ENCODE measurements at regions not wholly inside any gene's neighbourhood (a gene's known extent, or its start where the extent isn't known, plus 50 kb on each side); places are given as distances from the start of the nearest gene placed in this dataset.
A peak's percentile ranks its signal among the peaks of the same experiment; 100 is the strongest.
"Not testable (repeated sequence)": the region's sequence is repeated elsewhere in the genome, so short reads cannot be mapped to it uniquely, and the experiment has no call there.

DNA sequence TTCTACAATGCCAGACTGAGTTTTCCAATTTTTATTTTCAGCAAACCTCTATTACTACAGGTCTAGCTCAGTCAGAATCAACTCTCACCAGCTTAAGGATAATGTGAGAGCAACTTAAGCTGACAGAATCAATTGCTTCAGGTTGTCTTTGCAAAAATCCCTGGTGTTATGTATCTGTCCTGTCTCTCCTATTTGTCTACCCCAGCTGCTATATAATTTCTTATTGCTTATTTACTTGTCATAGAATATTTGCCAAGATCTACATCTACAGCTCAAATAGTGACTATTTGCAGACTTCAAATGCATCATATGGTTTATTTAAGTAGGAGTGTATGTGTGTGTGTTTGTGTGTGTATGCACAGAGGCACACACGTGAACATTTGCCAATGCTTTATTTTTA is 54.1 kb downstream of the FOXG1 start:
- no peak for DNase-seq (ENCODE audit: low read depth in 2 of 2)

GRCh38 chr14:28821993-28822392 is 55.4 kb downstream of the FOXG1 start:
- no peak for DNase-seq (ENCODE audit: low read depth in 2 of 2)

DNA sequence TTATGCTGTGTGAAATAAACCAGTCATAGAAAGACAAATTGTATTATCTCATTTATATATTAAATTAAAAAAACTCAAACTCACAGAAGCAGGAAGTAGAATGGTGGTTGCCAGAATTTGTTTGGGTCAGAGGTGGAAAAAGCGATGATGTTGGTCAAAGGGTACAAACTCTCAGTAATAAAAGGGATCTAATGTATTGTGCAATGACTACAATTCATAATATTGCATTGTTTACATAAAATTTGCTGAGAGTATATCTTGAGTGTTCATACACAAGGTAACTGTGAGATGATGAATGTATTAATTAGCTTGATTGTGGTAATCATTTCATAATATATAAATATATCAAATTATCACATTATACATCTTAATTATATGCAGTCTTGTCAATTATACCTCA is 56.7 kb downstream of the FOXG1 start:
- no peak for DNase-seq (ENCODE audit: low read depth in 2 of 2)

GRCh38 chr14:28830115-28830534 is 63.5 kb downstream of the FOXG1 start:
- DNase-seq (ENCODE audit: low read depth in 2 of 2), result no peak

DNA sequence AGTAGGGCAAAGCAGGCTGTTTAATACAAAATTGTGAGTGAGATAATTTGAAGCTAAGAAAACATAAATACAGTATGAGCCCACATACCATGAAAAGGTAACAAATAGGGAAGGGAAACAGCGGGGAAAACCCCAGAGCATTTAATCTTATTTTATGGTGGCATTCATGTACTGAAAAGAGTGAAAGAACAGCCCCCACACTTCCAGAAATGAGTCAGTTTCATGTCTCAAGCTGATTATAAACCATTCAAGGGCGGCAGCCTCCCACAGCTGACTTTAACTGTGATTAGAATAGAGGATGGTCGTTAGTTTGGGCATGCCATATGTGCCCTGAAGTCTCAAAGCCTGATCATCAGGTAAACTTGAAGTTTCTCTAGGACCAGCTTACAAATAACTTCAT is 64.5 kb downstream of the FOXG1 start:
- DNase-seq (ENCODE audit: low read depth in 2 of 2), result no peak

DNA sequence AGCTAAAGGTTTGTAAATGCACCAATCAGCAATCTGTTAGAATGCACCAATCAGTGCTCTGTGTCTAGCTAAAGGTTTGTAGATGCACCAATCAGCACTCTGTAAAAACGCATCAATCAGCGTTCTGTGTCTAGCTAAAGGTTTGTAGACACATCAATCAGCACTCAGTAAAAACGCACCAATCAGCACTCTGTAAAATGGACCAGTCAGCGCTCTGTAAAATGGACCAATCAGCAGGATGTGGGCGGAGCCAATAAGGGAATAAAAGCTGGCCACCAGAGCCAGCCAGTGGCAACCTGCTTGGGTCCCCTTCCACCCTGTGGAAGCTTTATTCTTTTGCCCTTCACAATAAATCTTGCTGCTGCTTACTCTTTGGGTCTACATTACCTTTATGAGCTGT is 76.0 kb downstream of the FOXG1 start:
- DNase-seq (ENCODE audit: low read depth in 2 of 2), result not testable (repeated sequence)

- DNase-seq (ENCODE audit: low read depth in 2 of 2), result no peak
Measured at GRCh38 chr14:28867571-28867970, 101.0 kb downstream of the FOXG1 start.

GRCh38 chr14:28870033-28870564 is 103.5 kb downstream of the FOXG1 start:
- DNase-seq (ENCODE audit: low read depth in 2 of 2), result no peak

DNA sequence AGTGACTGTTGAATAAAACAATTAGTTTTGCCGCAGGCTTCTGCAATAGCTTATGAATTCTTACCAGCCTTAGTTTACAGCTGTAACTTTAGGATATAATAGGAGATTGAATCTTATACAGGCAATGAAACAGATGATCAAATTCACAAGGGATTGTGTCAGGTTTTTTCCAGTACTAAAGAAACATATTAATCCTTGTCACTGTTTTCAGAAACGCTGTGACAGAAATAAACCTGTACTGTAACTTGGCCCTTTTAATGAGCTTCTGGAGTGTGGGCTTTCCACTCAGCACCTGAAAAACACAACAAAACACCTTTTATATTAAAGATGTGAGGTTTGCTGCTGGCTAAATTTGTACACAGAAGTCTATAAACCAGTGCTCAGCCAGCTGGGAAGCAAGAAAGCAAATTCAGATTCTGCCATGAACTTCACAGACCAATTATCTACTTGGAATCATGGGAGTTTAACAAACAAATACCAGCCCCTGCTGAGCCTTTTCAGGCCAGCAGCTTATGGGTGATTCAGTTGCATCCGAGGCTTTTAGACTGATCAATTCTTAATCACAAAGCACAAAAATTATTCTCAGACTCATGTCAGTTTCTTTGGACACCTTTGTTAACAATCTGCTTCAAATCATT is 109.5 kb downstream of the FOXG1 start:
- DNase-seq (ENCODE audit: low read depth in 2 of 2), result no peak

DNA sequence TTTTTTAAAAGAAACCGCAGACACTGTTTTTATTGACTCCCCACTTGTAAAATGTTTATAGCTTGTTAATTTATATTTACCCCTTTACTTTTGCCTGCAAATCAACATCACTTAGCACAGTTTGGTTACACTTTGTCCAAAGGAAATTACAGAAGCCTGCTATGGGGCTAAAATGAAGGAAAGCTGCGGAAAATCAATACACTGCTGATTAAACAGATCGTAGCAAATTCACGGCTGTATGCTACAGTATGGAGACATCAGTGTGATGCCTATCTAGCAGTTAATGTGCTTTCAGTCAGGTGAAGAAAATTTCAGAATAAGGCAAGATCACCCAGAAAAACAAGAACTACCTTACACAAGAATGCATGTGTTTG is 110.0 kb downstream of the FOXG1 start:
- DNase-seq (ENCODE audit: low read depth in 2 of 2), result no peak

DNA sequence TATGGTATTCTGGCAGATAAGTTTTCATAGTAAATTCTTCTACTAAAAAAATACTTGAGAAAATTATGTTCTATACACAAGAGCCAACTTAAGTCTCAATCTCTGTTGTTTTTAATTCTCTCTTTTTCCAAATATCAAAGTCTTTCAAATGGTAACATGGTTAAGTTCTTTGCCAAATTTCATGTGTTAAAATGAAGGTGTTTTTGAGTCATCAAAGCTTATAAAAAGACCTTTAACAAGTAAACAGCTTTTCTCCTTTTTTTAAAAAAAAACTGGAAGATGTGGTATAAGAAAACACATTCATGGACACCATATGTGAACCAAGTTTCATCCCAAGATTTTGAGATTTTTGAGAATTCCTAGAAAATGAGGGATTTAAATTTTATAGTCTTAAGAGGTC is 111.3 kb downstream of the FOXG1 start:
- no peak for DNase-seq (ENCODE audit: low read depth in 2 of 2)

DNA sequence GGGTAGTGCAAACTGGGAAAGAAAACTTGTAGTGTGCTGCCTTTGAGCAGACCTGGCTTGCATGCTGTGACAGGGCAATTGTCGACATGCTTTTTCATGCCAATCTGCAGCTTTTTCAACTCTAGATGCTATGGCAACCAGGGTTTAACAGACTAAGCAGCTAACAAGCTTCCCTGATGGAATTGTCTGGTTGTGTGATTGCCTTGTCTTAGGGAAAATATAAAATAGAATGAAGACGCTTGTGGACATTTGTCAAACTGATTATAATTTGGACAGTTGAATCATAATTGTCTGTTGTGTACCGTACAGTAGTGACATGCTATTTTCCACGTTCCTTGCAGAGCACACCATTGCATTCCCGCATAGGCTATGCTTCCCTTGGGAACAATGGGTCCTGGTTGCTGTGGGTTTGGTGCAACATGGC is 113.0 kb downstream of the FOXG1 start:
- no peak for DNase-seq (ENCODE audit: low read depth in 2 of 2)

- no peak for DNase-seq (ENCODE audit: low read depth in 2 of 2)
Measured at GRCh38 chr14:28886940-28887339, 120.4 kb downstream of the FOXG1 start.

DNA sequence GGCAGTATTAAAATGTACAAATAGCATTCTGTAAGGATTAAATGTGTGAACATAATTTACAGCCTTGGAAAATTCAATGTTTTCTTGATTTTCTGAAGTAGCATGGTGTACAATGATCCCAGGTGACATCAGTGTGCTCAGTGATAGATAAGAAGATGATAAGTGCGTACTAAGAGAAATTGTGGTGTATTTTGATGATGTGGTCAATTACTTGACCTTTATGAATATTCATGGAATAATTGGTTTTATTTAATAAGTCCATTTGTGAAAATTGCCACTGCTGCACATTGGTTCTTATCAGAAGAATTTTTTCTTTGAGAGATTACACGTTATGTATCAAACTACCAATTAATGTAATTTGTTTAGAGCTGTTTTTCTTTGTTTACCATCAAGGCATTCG is 128.8 kb downstream of the FOXG1 start:
- DNase-seq (ENCODE audit: low read depth in 2 of 2), result no peak

DNA sequence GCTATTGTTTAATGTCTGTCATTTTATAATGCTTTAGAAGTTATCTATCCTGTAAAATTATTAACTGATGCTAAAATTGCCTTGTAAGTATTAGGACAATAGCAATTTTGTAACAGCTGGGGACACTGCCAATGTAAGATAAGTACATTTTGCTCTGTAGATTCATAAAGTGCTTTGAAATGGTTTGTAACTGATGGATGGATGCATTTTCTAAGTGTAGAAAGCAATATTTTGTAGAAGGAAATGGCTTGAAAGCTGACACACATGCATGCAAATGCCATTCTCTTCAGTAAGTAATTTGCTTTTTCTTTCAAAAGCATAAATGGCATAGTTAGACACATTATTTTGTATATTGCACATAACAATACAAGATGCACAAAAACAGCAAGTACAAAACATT is 129.8 kb downstream of the FOXG1 start:
- DNase-seq (ENCODE audit: low read depth in 2 of 2), result no peak

DNA sequence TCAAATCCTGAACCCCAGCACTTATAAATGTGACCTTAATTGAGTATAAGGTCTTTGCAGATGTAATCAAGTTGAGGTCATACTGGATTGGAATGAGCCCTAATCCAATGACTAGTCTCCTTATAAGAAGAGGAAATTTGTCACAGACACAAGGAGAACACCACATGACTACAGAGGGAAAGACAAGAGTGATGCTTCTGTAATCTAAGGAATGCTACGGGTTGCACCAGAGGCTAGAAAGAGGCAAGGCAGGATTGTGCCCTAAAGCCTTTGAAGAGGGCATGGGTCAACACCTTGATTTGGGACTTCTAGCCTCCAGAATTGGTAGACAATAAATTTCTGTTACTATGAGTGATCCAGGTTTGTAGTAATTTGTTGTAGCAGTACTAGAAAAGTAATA is 135.0 kb downstream of the FOXG1 start:
- DNase-seq (ENCODE audit: low read depth in 2 of 2), result no peak

DNA sequence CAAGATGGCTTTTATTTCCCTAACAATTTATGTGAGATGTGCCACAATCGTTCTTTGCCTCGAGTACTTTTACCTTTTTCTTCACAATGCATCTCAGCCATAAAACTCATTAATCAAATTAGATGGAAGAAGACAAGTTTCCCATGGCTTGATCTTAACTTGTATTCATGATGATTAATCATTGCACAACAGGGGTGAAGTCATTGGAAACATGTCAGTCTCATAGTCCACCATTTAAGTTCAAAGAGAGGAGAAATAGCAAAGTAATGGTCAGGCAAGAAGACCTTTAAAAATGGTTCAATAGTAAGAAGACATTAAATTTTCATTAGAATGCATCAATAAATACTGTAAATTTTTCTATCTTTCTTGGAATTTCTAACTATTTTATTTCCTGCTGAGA is 136.3 kb downstream of the FOXG1 start:
- no peak for DNase-seq (ENCODE audit: low read depth in 2 of 2)

- DNase-seq (ENCODE audit: low read depth in 2 of 2), result no peak
Measured at GRCh38 chr14:28911521-28911920, 144.9 kb downstream of the FOXG1 start.

GRCh38 chr14:28913056-28913455 is 146.5 kb downstream of the FOXG1 start:
- no peak for DNase-seq (ENCODE audit: low read depth in 2 of 2)

GRCh38 chr14:28926122-28926521 is 159.5 kb downstream of the FOXG1 start:
- no peak for DNase-seq (ENCODE audit: low read depth in 2 of 2)

DNA sequence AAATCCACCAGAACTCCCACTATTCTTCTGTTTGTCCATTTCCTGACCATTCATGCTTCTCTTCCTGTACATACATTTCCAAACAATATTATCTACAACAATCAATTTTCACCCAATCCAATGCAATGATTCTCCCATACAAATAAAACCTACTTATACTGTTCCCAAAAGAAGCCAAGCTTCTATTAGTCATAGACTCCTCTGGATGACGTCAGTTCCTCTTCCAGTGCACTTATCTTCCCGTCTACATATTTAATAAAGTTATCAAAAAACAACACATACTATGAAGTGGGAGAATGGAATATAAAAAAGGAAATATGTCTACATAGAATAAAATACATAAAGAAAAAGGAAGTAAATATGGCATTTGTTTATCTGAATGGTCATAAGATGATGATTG is 165.4 kb downstream of the FOXG1 start:
- DNase-seq (ENCODE audit: low read depth in 2 of 2), result peak in 1 of 2 donors; percentile 1

GRCh38 chr14:28936601-28937000 is 170.0 kb downstream of the FOXG1 start:
- DNase-seq (ENCODE audit: low read depth in 2 of 2), result no peak

DNA sequence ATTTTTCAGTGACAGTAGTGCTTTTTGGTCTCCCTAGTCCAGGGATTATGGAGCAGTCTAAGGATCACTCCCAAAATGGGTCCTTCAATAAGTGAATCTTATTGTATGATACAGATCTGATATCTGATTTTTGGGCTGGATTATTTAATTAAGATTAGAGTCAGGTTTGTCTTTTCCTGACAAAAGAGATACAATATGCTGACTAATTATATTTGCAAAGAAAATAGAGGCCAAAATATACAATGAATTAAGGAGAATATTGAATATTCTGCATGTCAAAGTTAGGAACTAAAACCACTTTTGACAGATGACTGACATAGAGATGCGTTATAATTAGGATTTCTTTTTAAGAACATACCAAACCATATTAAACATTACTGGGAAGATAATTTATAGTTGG is 175.2 kb downstream of the FOXG1 start:
- DNase-seq (ENCODE audit: low read depth in 2 of 2), result no peak

- DNase-seq (ENCODE audit: low read depth in 2 of 2), result no peak
Measured at GRCh38 chr14:28944605-28945004, 178.0 kb downstream of the FOXG1 start.
